SIG-M5 (cell line): ENCODE measurements at regions not wholly inside any gene's neighbourhood (a gene's known extent, or its start where the extent isn't known, plus 50 kb on each side); places are given as distances from the start of the nearest gene placed in this dataset.
"Not testable (repeated sequence)": the region's sequence is repeated elsewhere in the genome, so short reads cannot be mapped to it uniquely, and the experiment has no call there.

Source experiments
- DNase-seq: peaks from one replicate; lab custom pipeline; 2025; lab: John Stamatoyannopoulos, UW

GRCh38 chr9:129561594-129562281 is 59.2 kb downstream of the C9orf50 start:
- DNase-seq = no peak

- no peak for DNase-seq
These were observed 60.0 kb downstream of the C9orf50 start for GRCh38 chr9:129560881-129561306.

GRCh38 chr9:129559506-129559881 is 61.4 kb downstream of the C9orf50 start:
- no peak for DNase-seq

- DNase-seq = no peak
These were observed 62.1 kb downstream of the C9orf50 start for GRCh38 chr9:129558551-129559505.

- DNase-seq = no peak
These were observed 62.8 kb downstream of the C9orf50 start for GRCh38 chr9:129558063-129558550.

GRCh38 chr9:129557192-129558036 is 63.5 kb downstream of the C9orf50 start:
- DNase-seq = no peak

- DNase-seq = no peak
These were observed 64.3 kb downstream of the C9orf50 start for GRCh38 chr9:129556491-129557191.

- DNase-seq = no peak
These were observed 65.2 kb downstream of the C9orf50 start for GRCh38 chr9:129555512-129556215.

- no peak for DNase-seq
These were observed 66.3 kb downstream of the C9orf50 start for GRCh38 chr9:129554649-129555048.

GRCh38 chr9:129553277-129553676 is 67.6 kb downstream of the C9orf50 start:
- DNase-seq = no peak

GRCh38 chr9:129552064-129552463 is 68.8 kb downstream of the C9orf50 start:
- no peak for DNase-seq

GRCh38 chr9:129551393-129551973 is 69.4 kb downstream of the C9orf50 start:
- DNase-seq = no peak

- DNase-seq = not testable (repeated sequence)
These were observed 69.9 kb downstream of the C9orf50 start for GRCh38 chr9:129550977-129551376.

GRCh38 chr9:129550199-129550839 is 70.6 kb downstream of the C9orf50 start:
- DNase-seq = no peak

- DNase-seq = no peak
These were observed 71.2 kb downstream of the C9orf50 start for GRCh38 chr9:129549684-129550083.

- no peak for DNase-seq
These were observed 71.8 kb downstream of the C9orf50 start for GRCh38 chr9:129549139-129549538.

- DNase-seq = no peak
These were observed 72.2 kb downstream of the C9orf50 start for GRCh38 chr9:129548571-129549135.

GRCh38 chr9:129547869-129548570 is 72.9 kb downstream of the C9orf50 start:
- no peak for DNase-seq

GRCh38 chr9:129547063-129547462 is 73.8 kb downstream of the C9orf50 start:
- DNase-seq = no peak
